A673 (cell line): ENCODE measurements at regions not wholly inside any gene's neighbourhood (a gene's known extent, or its start where the extent isn't known, plus 50 kb on each side); places are given as distances from the start of the nearest gene placed in this dataset.

Source experiments
- BruUV-seq: library from RNA; stranded (reverse); fragments of 400-500 nt; replicated peaks from 2 replicates; lab custom pipeline; 2021; lab: Mats Ljungman, UMichigan
- CTCF ChIA-PET: fragments of 300-600 bp; sonication (Branson Sonifier 250); formaldehyde crosslinking; loops from one replicate; lab custom pipeline; 2022; ENCODE audit warnings: antibody characterized with exemption; lab: Charles Lee
- POLR2A ChIA-PET: fragments of 300-600 bp; sonication (Branson Sonifier 250); formaldehyde crosslinking; loops from one replicate; lab custom pipeline; 2022; ENCODE audit warnings: antibody characterized with exemption; ENCODE audit not compliant: low non-redundant PET; lab: Charles Lee
- DNase-seq: peaks from one replicate; pipeline ENCODE4 v3.0.0-alpha.2; 2015; ENCODE audit warnings: low spot score
- H3K27ac ChIP-seq: fragments of 200-600 bp; sonication (generic); 2 replicates; pipeline ENCODE4 v1.5.1; 2016; ENCODE audit warnings: mixed run types, low read depth, mild to moderate bottlenecking, mixed read lengths, antibody characterized with exemption, low read length; ENCODE audit not compliant: poor library complexity, severe bottlenecking
- H3K27me3 ChIP-seq: fragments of 200-600 bp; sonication (generic); replicated peaks from 2 replicates; pipeline ENCODE4 v1.6.1; 2017; ENCODE audit warnings: mixed run types, low read depth, mild to moderate bottlenecking, mixed read lengths, antibody characterized with exemption, low read length; ENCODE audit not compliant: insufficient read depth, poor library complexity
- H3K36me3 ChIP-seq: fragments of 200-600 bp; sonication (generic); 2 replicates; pipeline ENCODE4 v1.6.1; 2016; ENCODE audit warnings: mixed run types, mild to moderate bottlenecking, mixed read lengths, antibody characterized with exemption, low read length; ENCODE audit not compliant: insufficient read depth, poor library complexity, severe bottlenecking
- H3K4me1 ChIP-seq: fragments of 200-600 bp; sonication (generic); 2 replicates; pipeline ENCODE4 v1.6.1; 2017; ENCODE audit warnings: mixed run types, mild to moderate bottlenecking, mixed read lengths, antibody characterized with exemption, low read length; ENCODE audit not compliant: insufficient read depth, poor library complexity, severe bottlenecking
- H3K4me3 ChIP-seq: fragments of 200-600 bp; sonication (generic); 2 replicates; pipeline ENCODE4 v1.5.1; 2016; ENCODE audit warnings: low read depth, mixed run types, mild to moderate bottlenecking, mixed read lengths, low read length; ENCODE audit not compliant: poor library complexity, severe bottlenecking
- H3K9me3 ChIP-seq: fragments of 200-600 bp; sonication (generic); 2 replicates; pipeline ENCODE4 v1.6.1; 2016; ENCODE audit warnings: mixed run types, low read depth, mild to moderate bottlenecking, mixed read lengths, antibody characterized with exemption, low read length; ENCODE audit not compliant: poor library complexity, severe bottlenecking
- EZH2 ChIP-seq: fragments of 200-600 bp; sonication (generic); IDR thresholded peaks from 2 replicates; pipeline ENCODE4 v1.6.1; 2017; ENCODE audit warnings: borderline replicate concordance, low read depth, mild to moderate bottlenecking, mixed read lengths, antibody characterized with exemption, low read length; ENCODE audit not compliant: poor library complexity, severe bottlenecking
- intact Hi-C: fragments of 100-400 bp; cut with micrococcal nuclease; formaldehyde crosslinking; loops from one replicate; pipeline ENCODE4 v1.10.0; 2022; ENCODE audit not compliant: unreplicated experiment
- TF ChIP-seq, protein P1 (sequence below): fragments of 300-800, 200-600 bp; sonication (generic); conservative IDR thresholded peaks from 2 replicates; pipeline ENCODE4 v1.5.1; 2017; ENCODE audit warnings: low read depth, mild to moderate bottlenecking, antibody characterized with exemption, low read length, moderate library complexity, mixed read lengths

DNA sequence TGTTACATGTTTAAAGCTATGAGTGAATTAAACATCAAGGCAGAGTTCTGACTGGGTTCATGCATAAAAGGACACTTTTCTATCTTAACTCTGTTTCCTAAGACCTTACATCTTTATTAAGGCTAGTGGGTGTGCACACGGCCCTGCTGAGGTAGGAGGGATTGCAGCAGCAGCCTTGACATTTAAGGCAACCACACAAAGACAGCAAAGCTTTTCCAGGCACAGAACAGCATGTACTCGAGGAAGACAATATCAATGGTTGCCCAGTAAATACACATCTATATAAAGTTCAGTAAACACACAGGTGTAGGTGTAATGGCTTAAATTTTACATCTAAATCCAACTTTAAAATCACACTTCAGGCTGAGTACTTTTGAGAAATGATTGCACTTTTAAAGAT, 79.8 kb upstream of the LOC128125822 start:
- intact Hi-C loops = no loop called here
- CTCF ChIA-PET = no interaction called here
- POLR2A ChIA-PET = no interaction called here

DNA sequence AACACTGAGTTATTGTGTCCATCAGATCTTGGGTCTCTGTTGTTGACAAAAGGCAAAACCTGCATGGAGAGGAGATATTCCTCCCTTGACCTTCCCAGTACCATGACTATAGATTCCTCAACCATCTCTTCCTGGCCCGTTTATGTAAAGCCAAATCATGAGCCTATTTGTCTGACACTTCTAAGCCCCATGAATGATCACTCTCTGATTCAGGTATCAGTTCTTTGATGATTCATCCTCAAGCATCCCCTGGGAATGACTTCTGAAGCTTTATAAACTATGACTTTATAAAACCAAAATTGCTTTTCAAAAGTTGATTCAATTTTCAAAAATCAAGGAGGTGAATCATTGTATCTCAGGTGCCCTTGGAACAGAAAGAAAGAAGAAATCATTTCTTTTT, 78.7 kb upstream of the LOC128125822 start:
- H3K36me3 ChIP-seq = no peaks in the 10 kb centered on the region
- no peaks in the 10 kb centered on the region for H3K27me3 ChIP-seq
- no peak overlapping the region for H3K27ac ChIP-seq
- intact Hi-C loops = no loop called here
- DNase-seq = no peak
- H3K4me3 ChIP-seq = no peak overlapping the region
- H3K9me3 ChIP-seq = no peaks in the 10 kb centered on the region
- no peak for TF ChIP-seq EZH2
- TF ChIP-seq, protein P1, sequence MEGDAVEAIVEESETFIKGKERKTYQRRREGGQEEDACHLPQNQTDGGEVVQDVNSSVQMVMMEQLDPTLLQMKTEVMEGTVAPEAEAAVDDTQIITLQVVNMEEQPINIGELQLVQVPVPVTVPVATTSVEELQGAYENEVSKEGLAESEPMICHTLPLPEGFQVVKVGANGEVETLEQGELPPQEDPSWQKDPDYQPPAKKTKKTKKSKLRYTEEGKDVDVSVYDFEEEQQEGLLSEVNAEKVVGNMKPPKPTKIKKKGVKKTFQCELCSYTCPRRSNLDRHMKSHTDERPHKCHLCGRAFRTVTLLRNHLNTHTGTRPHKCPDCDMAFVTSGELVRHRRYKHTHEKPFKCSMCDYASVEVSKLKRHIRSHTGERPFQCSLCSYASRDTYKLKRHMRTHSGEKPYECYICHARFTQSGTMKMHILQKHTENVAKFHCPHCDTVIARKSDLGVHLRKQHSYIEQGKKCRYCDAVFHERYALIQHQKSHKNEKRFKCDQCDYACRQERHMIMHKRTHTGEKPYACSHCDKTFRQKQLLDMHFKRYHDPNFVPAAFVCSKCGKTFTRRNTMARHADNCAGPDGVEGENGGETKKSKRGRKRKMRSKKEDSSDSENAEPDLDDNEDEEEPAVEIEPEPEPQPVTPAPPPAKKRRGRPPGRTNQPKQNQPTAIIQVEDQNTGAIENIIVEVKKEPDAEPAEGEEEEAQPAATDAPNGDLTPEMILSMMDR = no peak
- no peaks in the 10 kb centered on the region for H3K4me1 ChIP-seq
- CTCF ChIA-PET = no interaction called here
- POLR2A ChIA-PET = no interaction called here
- no TSS peak for BruUV-seq

More for the DNA sequence above, 79.8 kb upstream of the LOC128125822 start:
- Histone ChIP-seq H3K36me3 (no peaks in the 10 kb centered on the region), H3K4me1 (no peaks in the 10 kb centered on the region), H3K9me3 (no peaks in the 10 kb centered on the region), H3K4me3 (no peak overlapping the region), H3K27ac (no peak overlapping the region), H3K27me3 (no peaks in the 10 kb centered on the region)
- DNase-seq = no peak
- no peak for TF ChIP-seq EZH2
- TF ChIP-seq, protein P1 = no peak
- no TSS peak for BruUV-seq

DNA sequence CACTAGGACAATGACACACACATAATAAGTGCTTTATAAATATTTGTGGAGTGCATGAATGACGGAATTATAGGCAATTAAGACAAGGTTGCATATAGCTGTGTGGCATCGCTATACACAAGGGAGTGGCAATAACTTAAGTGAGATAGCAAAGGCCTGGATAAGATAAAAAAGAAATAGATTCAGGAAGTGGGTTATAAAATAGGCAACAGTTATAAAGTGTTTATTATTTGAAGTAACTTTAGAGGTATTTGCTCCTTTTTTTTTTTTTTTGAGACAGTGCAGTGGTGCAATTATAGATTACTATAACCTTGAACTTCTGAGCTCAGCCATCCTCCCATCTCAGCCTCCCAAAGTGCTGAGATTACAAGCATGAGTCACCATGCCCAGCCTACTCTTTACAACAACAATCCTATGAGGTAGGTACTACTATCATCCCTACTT, 75.9 kb upstream of the LOC128125822 start:
- Histone ChIP-seq H3K9me3 (no peaks in the 10 kb centered on the region), H3K27me3 (no peaks in the 10 kb centered on the region), H3K4me1 (no peaks in the 10 kb centered on the region), H3K4me3 (no peak overlapping the region), H3K27ac (no peak overlapping the region), H3K36me3 (no peaks in the 10 kb centered on the region)
- intact Hi-C loops = no loop called here
- no TSS peak for BruUV-seq
- CTCF ChIA-PET = no interaction called here
- no peak for DNase-seq
- POLR2A ChIA-PET = interaction anchor here (0.5 kb wide), 1 partner anchor 231 kb away, joined by 5 read pairs; no protein-coding TSS in a partner anchor
- TF ChIP-seq EZH2 = no peak
- TF ChIP-seq, protein P1 = no peak
